SK-N-SH treated with all-trans-retinoic acid at 6 μM for 48 hours (cell line): ENCODE measurements at regions not wholly inside any gene's neighbourhood (a gene's known extent, or its start where the extent isn't known, plus 50 kb on each side); places are given as distances from the start of the nearest gene placed in this dataset.

Experiments
- ARNTL ChIP-seq: fragments of 450-650 bp; formaldehyde crosslinking; IDR thresholded peaks from 2 replicates; pipeline ENCODE4 v1.5.0; 2020; ENCODE audit warnings: low read depth, mild to moderate bottlenecking, moderate library complexity, borderline replicate concordance
- CREB5 ChIP-seq: fragments of 250-450 bp; sonication (Bioruptor Pico); IDR thresholded peaks from 2 replicates; pipeline ENCODE4 v1.5.1; 2020; ENCODE audit warnings: low read depth, mild to moderate bottlenecking, moderate library complexity
- CSDC2 ChIP-seq: fragments of 250-450 bp; sonication (Bioruptor Pico); IDR thresholded peaks from 2 replicates; pipeline ENCODE4 v1.5.0; 2020; ENCODE audit warnings: mild to moderate bottlenecking, moderate library complexity
- GLIS3 ChIP-seq: fragments of 250-450 bp; sonication (Bioruptor Pico); IDR thresholded peaks from 2 replicates; pipeline ENCODE4 v1.5.0; 2020; ENCODE audit warnings: mild to moderate bottlenecking, moderate library complexity
- ISL1 ChIP-seq: fragments of 250-450 bp; sonication (Bioruptor Pico); IDR thresholded peaks from 2 replicates; pipeline ENCODE4 v2.1.2; 2022; ENCODE audit warnings: mild to moderate bottlenecking, moderate library complexity
- PATZ1 ChIP-seq: fragments of 250-450 bp; sonication (Bioruptor Pico); IDR thresholded peaks from 2 replicates; pipeline ENCODE4 v1.8.0; 2020; ENCODE audit warnings: mild to moderate bottlenecking, moderate library complexity, borderline replicate concordance
- POU6F1 ChIP-seq: fragments of 250-450 bp; sonication (Bioruptor Pico); IDR thresholded peaks from 2 replicates; pipeline ENCODE4 v1.8.0; 2021; ENCODE audit warnings: low read depth, mild to moderate bottlenecking, moderate library complexity, borderline replicate concordance
- PPARA ChIP-seq: fragments of 250-450 bp; sonication (Bioruptor Pico); IDR thresholded peaks from 2 replicates; pipeline ENCODE4 v1.5.0; 2020; ENCODE audit warnings: mild to moderate bottlenecking, borderline replicate concordance
- ZC3H10 ChIP-seq: fragments of 250-450 bp; sonication (Bioruptor Pico); IDR thresholded peaks from 2 replicates; pipeline ENCODE4 v1.5.1; 2021; ENCODE audit warnings: mild to moderate bottlenecking, moderate library complexity
- ZFP3 ChIP-seq: fragments of 250-450 bp; sonication (Bioruptor Pico); IDR thresholded peaks from 2 replicates; pipeline ENCODE4 v1.5.0; 2020; ENCODE audit warnings: mild to moderate bottlenecking, moderate library complexity
- ZFP30 ChIP-seq: fragments of 450-650 bp; formaldehyde crosslinking; IDR thresholded peaks from 2 replicates; pipeline ENCODE4 v1.5.0; 2022; ENCODE audit warnings: mild to moderate bottlenecking, moderate library complexity
- ZNF8 ChIP-seq: fragments of 450-650 bp; formaldehyde crosslinking; IDR thresholded peaks from 2 replicates; pipeline ENCODE4 v1.5.0; 2020; ENCODE audit warnings: mild to moderate bottlenecking, moderate library complexity

- no peak for TF ChIP-seq CSDC2
- TF ChIP-seq ZC3H10 (CRISPR knock-in tag), result no peak
- no peak for TF ChIP-seq ARNTL (CRISPR knock-in tag)
- TF ChIP-seq ISL1 (CRISPR knock-in tag), result no peak
- TF ChIP-seq PPARA (CRISPR knock-in tag), result no peak
- no peak for TF ChIP-seq ZNF8 (CRISPR knock-in tag)
- no peak for TF ChIP-seq ZFP30
- TF ChIP-seq GLIS3, result no peak
- no peak for TF ChIP-seq POU6F1 (CRISPR knock-in tag)
- no peak for TF ChIP-seq CREB5
- TF ChIP-seq ZFP3 (CRISPR knock-in tag), result no peak
- TF ChIP-seq PATZ1, result no peak
Observed at GRCh38 chr6:126724821-126725220, 384.9 kb downstream of the CENPW start.
